ENCODE measurements at regions not wholly inside any gene's neighbourhood (a gene's known extent, or its start where the extent isn't known, plus 50 kb on each side); places are given as distances from the start of the nearest gene placed in this dataset.

GRCh38 chr6:120083186-120083585 lies 733.6 kb upstream of the MAN1A1 start:
- DNase-seq (ENCODE audit: low read depth) = no peak
- H3K4me3 ChIP-seq (ENCODE audit: low read depth, low read length) = no peak overlapping the region

DNA sequence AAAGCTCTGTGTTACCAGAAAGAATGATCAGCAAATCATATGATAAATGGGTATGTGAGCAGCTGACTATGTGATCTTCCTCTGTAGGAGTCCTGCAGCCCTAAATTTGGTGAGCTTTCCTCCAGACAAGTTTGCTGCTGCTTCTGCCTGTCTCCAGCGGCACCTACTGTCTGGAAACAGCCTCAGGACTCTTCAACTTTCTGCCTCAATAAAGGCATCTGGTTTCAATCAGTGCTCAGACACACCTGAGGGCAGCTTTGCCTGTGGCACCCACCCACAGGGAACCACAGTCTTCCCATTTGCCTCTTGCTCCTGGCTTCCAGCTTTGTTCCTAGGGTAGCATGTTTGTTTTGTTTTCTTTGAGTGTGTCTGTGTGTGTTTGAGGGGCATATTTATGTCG lies 727.9 kb upstream of the MAN1A1 start:
- no peak for DNase-seq (ENCODE audit: low read depth)
- H3K4me3 ChIP-seq (ENCODE audit: low read depth, low read length) = no peak overlapping the region

DNA sequence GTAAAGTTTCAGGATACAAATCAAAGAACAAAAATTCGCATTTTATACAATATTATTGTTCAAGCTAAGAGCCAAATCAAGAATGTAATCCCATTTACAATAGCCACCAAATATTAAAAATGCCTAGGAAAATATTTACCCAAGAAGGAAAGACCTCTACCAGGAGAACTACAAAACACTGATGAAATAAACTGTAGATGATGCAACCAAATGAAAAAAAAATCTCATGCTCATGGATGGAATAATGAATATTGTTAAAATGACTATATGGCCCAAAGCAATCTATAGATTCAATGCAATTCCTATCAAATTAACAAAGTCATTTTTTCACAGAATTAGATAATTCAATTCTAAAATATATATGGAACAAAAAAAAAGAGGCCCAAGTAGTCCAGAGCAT lies 708.8 kb upstream of the MAN1A1 start:
- H3K4me3 ChIP-seq (ENCODE audit: low read depth, low read length) = no peak overlapping the region
- no peak for DNase-seq (ENCODE audit: low read depth)

DNA sequence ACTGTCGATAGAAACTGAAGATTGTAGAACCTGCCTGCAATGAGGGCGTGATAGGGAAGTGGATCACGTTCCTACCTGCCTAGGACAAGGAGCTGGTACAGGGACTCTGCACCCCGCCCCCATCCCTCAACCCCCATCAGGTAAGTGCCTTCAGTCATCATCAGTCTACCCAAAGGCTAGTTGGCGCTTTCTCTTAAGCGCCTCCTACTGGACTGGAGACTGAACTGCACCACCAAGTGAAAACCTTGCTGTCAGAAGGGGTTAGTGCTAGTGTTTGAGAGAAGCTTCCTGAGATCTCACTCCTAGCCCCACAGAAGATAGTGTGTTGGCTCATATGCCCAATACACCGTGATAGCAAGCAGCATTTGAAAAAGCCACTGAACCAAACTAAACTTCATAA lies 706.5 kb upstream of the MAN1A1 start:
- H3K4me3 ChIP-seq (ENCODE audit: low read depth, low read length) = no peak overlapping the region
- DNase-seq (ENCODE audit: low read depth) = no peak

- H3K4me3 ChIP-seq (ENCODE audit: low read depth, low read length) = no peak overlapping the region
- no peak for DNase-seq (ENCODE audit: low read depth)
Measured at GRCh38 chr6:120055071-120055470, 705.5 kb upstream of the MAN1A1 start.

DNA sequence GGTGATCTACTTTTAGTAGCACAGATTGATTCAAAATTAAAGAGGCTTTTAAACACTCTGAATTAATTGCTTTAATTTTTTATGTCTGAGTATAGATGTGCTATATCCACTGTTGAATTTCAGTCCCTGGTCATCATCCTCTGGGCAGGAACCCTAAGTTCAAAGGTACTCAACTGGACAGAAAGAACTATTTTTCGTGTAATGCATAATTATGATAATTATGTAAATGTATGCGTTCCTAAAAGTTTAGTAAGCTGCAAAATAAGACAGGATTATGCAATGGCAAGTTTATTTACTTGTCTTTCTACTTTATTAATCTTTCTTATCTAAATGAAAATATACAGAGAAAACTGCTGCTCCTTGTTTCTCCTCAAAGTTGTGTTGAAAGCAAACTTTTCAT lies 690.1 kb upstream of the MAN1A1 start:
- no peak for DNase-seq (ENCODE audit: low read depth)
- H3K4me3 ChIP-seq (ENCODE audit: low read depth, low read length) = no peak overlapping the region

GRCh38 chr6:120031837-120032236 lies 682.3 kb upstream of the MAN1A1 start:
- H3K4me3 ChIP-seq (ENCODE audit: low read depth, low read length) = no peak overlapping the region
- DNase-seq (ENCODE audit: low read depth) = no peak

DNA sequence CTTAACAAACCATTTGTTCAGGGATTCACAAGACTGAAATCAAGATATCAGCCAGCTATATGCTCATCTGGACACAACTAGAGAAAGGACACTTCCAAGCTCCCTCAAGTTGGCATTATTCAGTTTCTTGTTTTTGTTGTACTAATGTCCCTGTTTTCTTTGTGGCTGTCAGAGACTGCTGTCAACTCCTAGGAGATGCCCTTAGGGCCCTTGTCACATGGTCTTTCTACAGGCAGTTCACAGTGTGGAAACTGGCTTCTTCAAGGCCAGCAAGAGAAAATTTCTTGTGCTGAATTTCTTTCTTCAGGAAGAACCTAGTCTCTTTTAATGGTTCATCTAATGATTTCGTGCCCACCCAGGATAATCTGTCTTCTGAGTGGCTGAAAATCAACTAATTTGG lies 677.2 kb upstream of the MAN1A1 start:
- no peak for DNase-seq (ENCODE audit: low read depth)
- H3K4me3 ChIP-seq (ENCODE audit: low read depth, low read length) = no peak overlapping the region

DNA sequence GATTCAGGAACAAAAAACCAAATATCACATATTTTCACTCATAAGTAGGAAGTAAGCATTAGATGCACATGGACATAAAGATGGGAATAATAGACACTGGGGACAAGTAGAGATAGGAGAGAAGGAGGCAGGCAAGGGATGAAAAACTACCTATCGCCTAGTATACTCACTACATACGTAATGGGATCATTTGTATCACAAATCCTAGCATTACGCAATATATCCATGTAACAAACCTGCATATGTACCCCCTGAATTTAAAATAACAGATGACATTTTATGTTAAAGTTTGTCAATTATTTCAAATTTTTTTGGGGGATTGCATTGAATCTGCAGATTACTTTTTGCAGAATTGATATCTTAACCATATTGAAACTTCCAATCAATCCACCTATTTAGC lies 660.5 kb upstream of the MAN1A1 start:
- H3K4me3 ChIP-seq (ENCODE audit: low read depth, low read length) = no peak overlapping the region
- DNase-seq (ENCODE audit: low read depth) = no peak

DNA sequence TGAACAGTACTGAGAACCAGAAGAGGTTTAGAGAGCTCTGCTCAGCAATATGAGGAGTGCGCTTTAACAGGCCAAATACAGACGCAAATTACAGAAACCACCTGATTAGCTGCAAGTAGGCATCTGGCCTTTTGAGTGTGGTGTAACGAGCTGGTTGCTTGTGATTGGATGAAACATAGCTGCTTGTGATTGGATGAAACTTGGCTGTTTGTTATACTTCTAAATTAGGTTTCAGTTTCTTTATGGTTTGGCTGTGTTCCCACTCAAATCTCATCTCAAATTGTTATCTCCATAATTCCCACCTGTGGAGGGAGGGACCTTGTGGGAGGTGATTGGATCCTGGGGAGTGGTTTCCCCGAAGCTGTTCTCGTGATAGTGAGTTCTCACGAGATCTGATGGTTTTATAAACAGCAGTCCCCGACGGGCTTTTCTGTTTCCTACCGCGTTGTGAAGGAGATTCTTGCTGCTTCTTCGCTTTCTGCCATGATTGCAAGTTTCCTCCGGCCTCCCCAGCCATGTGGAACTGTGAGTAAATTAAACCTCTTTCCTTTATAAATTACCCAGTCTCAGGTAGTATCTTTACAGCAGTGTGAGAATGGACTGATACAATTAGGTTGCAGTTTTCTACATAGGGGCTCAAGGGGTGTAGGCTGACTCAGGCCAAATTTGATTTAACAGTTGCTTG lies 655.9 kb upstream of the MAN1A1 start:
- H3K4me3 ChIP-seq (ENCODE audit: low read depth, low read length) = no peak overlapping the region
- no peak for DNase-seq (ENCODE audit: low read depth)

DNA sequence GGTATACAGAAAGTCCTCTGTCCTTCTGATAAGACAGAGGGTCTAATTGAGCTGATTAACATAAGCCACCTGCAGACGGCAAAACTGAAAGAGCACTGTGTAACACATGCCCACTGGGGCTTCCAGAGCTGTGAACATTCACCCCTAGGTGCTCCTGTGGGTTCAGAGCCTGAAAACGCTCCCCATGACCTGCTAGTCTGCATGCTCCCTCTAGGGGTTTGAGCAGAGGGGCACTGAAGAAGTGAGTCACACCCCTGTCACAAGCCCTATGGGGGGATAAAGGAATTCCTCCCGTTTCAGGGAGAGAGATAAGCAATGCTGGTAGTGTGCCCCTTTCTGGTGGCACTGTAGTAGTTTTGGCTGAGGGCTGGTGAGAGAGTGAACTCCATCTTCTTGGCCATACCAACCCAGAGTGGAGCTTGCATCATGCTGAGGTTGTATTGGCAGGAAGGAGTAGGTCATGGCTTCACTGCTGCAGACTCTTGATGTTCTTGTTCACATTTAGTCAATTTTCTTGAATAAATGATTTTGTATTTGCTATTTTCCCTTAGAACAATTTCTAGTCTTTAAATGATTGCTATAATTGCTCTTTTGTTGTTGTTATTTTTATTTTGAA lies 637.5 kb upstream of the MAN1A1 start:
- DNase-seq (ENCODE audit: low read depth) = no peak
- H3K4me3 ChIP-seq (ENCODE audit: low read depth, low read length) = no peak overlapping the region

- peak; percentile 8 for DNase-seq (ENCODE audit: low read depth)
- H3K4me3 ChIP-seq (ENCODE audit: low read depth, low read length) = no peak overlapping the region
Measured at GRCh38 chr6:119985952-119986736, 636.6 kb upstream of the MAN1A1 start.

- DNase-seq (ENCODE audit: low read depth) = no peak
- no peak overlapping the region for H3K4me3 ChIP-seq (ENCODE audit: low read depth, low read length)
Measured at GRCh38 chr6:119980802-119981201, 631.2 kb upstream of the MAN1A1 start.

DNA sequence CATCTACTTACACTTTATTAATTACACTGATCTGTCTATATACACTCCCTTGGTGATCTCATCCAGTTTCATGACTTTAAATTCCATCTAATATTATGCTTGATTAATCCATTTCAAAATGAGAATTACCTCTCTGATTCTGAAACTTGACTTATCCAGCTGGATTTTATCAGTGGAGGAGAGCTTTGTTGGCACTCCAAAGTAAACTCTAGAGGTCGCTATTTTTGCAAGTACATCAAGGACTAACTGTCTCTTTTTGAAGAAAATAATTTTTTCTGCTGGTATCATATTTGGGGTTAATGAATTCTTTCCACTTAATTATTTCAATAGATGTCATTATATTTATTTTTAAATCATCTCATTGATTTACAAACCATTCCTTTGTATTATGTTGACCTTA lies 630.3 kb upstream of the MAN1A1 start:
- no peak overlapping the region for H3K4me3 ChIP-seq (ENCODE audit: low read depth, low read length)
- DNase-seq (ENCODE audit: low read depth) = no peak

GRCh38 chr6:119978274-119978889 lies 628.8 kb upstream of the MAN1A1 start:
- H3K4me3 ChIP-seq (ENCODE audit: low read depth, low read length) = no peak overlapping the region
- no peak for DNase-seq (ENCODE audit: low read depth)

- DNase-seq (ENCODE audit: low read depth) = no peak
- no peak overlapping the region for H3K4me3 ChIP-seq (ENCODE audit: low read depth, low read length)
Measured at GRCh38 chr6:119974430-119975159, 625.0 kb upstream of the MAN1A1 start.

DNA sequence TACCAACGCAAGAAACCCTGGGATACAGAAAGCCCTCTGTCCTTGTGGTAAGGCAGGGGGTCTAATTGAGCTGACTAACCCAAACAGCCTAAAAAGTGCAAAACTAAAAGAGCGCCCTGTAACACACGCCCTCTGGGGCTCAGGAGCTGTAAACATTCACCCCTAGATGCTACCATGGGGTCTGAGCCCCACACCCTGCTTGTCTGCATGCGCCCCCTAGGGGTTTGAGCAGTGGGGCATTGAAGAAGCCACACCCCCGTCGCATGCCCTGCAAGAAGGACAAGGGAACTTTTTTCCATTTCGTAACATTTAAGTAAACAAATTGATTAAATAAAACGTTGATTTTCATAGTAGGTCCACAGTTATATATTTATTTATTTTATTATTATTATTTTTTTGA lies 616.9 kb upstream of the MAN1A1 start:
- no peak for DNase-seq (ENCODE audit: low read depth)
- no peak overlapping the region for H3K4me3 ChIP-seq (ENCODE audit: low read depth, low read length)

DNA sequence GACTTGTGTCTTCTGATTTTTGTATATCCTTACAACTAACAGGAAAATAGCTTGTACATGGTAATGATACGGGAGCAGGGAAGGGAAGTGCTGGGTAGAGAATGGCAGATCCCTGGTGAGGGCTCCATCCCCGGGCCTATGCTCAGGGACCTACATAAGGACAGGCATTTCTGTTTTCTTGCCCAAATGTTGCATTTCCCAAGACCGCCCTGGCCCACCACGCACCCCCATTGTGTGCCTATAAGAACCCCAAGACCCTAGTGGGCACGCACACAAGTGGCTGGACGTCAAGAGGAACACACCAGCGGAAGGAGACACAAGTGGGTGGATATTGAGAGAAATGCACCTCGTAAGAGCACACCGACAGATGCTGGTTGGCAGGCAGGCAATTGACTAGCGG lies 616.3 kb upstream of the MAN1A1 start:
- DNase-seq (ENCODE audit: low read depth) = no peak
- no peak overlapping the region for H3K4me3 ChIP-seq (ENCODE audit: low read depth, low read length)

GRCh38 chr6:119965008-119965407 lies 615.4 kb upstream of the MAN1A1 start:
- no peak for DNase-seq (ENCODE audit: low read depth)
- H3K4me3 ChIP-seq (ENCODE audit: low read depth, low read length) = no peak overlapping the region

- no peak for DNase-seq (ENCODE audit: low read depth)
- H3K4me3 ChIP-seq (ENCODE audit: low read depth, low read length) = no peak overlapping the region
Measured at GRCh38 chr6:119962505-119962904, 612.9 kb upstream of the MAN1A1 start.
